Hematopoietic multipotent progenitor cell treated with erythropoietin and hydrocortisone succinate and interleukin-3 and kit ligand, for 15 days (in vitro differentiated cells): ENCODE measurements at regions not wholly inside any gene's neighbourhood (a gene's known extent, or its start where the extent isn't known, plus 50 kb on each side); places are given as distances from the start of the nearest gene placed in this dataset.

Source experiments
- DNase-seq: peaks from one replicate; pipeline ENCODE4 v3.0.0-alpha.2; 2015; ENCODE audit warnings: low spot score

GRCh38 chr14:47863441-47863840, 188.0 kb upstream of the MDGA2 start:
- no peak for DNase-seq

GRCh38 chr14:47857646-47858045, 182.2 kb upstream of the MDGA2 start:
- no peak for DNase-seq

DNA sequence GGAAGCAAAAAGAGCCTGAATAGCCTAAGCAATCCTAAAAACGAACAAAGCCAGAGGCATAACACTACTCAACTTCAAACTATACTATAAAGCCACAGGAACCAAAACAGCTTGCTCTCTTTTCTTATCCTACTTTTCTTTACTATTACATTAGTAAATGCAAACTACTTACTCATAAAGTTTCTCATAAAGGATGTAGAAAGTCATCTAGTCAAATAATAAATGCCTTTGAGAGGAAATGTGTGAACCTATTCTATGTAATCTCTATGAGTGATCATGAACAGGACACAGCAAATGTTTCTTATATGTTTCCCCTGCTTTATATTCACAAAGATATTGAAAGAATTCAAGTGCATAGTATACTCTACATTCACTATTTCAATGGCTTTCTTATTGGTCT, 176.9 kb upstream of the MDGA2 start:
- no peak for DNase-seq

- DNase-seq = no peak
These were observed 170.6 kb upstream of the MDGA2 start for GRCh38 chr14:47846008-47846407.

GRCh38 chr14:47843236-47843635, 167.8 kb upstream of the MDGA2 start:
- DNase-seq = no peak

GRCh38 chr14:47833011-47833410, 157.6 kb upstream of the MDGA2 start:
- DNase-seq = no peak

- DNase-seq = no peak
These were observed 151.4 kb upstream of the MDGA2 start for GRCh38 chr14:47826809-47827208.

GRCh38 chr14:47822326-47822725, 146.9 kb upstream of the MDGA2 start:
- DNase-seq = no peak

DNA sequence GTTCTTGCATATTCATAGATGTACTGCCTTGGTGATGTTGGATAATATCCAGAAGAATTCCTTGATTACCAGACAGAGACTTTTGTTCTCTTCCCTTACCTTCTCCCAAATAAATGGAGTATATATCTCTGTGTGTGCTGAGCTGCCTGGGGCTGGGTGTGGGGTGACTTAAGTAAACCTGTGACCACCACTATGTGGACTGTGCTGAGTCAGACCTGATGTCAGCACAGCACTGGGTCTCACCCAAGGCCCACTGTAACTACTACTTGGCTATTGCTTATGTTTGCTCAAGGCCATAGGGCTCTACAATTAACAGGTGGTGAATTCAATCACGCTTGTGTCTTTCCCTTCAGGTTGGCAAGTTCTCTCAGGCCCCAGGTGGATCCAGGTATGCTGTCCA, 145.7 kb upstream of the MDGA2 start:
- DNase-seq = no peak

GRCh38 chr14:47790477-47790876, 115.1 kb upstream of the MDGA2 start:
- no peak for DNase-seq

GRCh38 chr14:47785058-47785457, 109.7 kb upstream of the MDGA2 start:
- DNase-seq = no peak

DNA sequence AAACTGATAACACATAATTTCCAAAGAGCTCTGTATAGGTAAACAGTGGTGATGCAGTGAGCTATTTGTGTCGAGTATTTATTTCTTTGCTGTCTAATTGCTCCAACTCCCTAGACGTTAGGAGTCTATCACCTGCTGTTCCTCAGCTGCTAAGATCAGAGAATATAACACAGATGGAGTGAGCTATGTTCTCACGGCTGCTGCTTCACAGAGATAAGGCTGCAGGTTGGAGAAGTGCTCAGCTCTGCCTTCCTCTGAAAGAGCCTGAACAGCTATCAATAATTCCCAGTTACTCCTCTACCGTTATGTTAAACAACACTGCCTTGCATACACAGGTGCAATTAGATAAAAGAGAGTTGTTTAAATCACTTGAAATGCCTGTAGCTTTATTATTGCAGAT, 103.2 kb upstream of the MDGA2 start:
- DNase-seq = no peak

- no peak for DNase-seq
These were observed 97.2 kb upstream of the MDGA2 start for GRCh38 chr14:47772652-47773051.

GRCh38 chr14:47763188-47763854, 87.9 kb upstream of the MDGA2 start:
- no peak for DNase-seq

DNA sequence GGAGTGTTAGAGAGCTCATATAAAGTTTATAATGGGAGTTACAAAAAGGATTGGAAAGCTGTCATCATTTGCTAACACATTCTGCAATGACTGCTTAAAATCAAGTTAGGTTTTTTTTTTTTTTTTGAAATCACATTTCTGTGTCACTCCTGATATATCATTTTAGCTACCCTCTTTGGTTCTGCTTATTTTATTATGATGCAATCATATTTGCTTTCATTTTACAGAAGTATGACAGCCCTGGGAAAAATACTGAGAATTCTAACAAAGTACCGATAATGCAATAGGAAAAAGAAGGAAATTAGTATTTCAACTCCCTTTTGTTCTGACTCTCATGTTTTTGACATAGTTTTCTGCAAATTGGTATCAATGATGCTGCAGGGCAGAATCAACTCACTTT, 71.6 kb upstream of the MDGA2 start:
- DNase-seq = no peak

DNA sequence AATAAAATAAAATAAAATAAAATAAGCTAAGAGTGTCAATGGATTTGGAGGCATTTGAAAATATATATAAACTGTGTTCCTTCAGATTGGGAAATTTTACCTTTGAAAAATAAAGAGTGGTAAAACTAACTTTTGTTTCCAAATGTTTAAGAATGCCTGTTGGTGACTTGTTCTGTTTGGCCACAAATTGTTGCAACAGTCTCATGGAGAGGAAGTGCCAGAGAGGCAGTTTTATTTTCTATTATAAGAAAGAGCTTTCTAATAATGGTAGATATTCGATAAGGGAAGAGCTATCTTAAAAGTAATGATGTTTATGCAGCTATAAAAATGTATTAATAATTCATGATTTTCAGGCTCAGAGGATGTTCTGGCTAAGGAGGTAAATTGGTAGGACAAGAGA, 68.8 kb upstream of the MDGA2 start:
- no peak for DNase-seq

GRCh38 chr14:47739541-47739940, 64.1 kb upstream of the MDGA2 start:
- no peak for DNase-seq

GRCh38 chr14:47730296-47730695, 54.9 kb upstream of the MDGA2 start:
- no peak for DNase-seq
